MM.1S (cell line): ENCODE measurements at regions not wholly inside any gene's neighbourhood (a gene's known extent, or its start where the extent isn't known, plus 50 kb on each side); places are given as distances from the start of the nearest gene placed in this dataset.

Source experiments
- CTCF ChIP-seq: fragments of 300-600 bp; sonication (generic); IDR thresholded peaks from 2 replicates; pipeline ENCODE4 v1.5.1; 2016; ENCODE audit warnings: antibody characterized with exemption, low read length, mixed read lengths
- EZH2 ChIP-seq: fragments of 300-600 bp; sonication (generic); optimal IDR thresholded peaks from 2 replicates; pipeline ENCODE3; 2017; ENCODE audit warnings: low read depth, mild to moderate bottlenecking, antibody characterized with exemption, low read length, mixed read lengths

GRCh38 chr4:136495076-136495475, 1037.2 kb downstream of the PCDH18 start:
- TF ChIP-seq CTCF: no peak
- no peak for TF ChIP-seq EZH2
